ENCODE measurements at regions not wholly inside any gene's neighbourhood (a gene's known extent, or its start where the extent isn't known, plus 50 kb on each side); places are given as distances from the start of the nearest gene placed in this dataset.

GRCh38 chr5:8751971-8752370 lies 793.9 kb downstream of the SEMA5A start:
- ChIA-PET POLR2A (no interaction called here), SMC1A (ENCODE audit: uncharacterized antibody, unreplicated experiment) (no interaction called here), CTCF (no interaction called here), RAD21 (ENCODE audit: unreplicated experiment) (no interaction called here)
- Histone ChIP-seq H3K79me2 (ENCODE audit: control insufficient read depth, insufficient read depth, low read length) (no peaks in the 10 kb centered on the region), H3K27ac (ENCODE audit: control insufficient read depth, insufficient read depth) (no peak overlapping the region), H4K20me1 (ENCODE audit: control insufficient read depth, insufficient read depth) (no peaks in the 10 kb centered on the region), H3K9me3 (replicated peaks; ENCODE audit: control insufficient read depth, insufficient read depth, low read length) (no peaks in the 10 kb centered on the region), H3K4me3 (no peak overlapping the region), H3K27me3 (replicated peaks in 1 of 2; ENCODE audit: control insufficient read depth in 2 of 2, insufficient read depth in 2 of 2, low read length in 1 of 2) (no peaks in the 10 kb centered on the region), H3K4me1 (ENCODE audit: control insufficient read depth, insufficient read depth, low read length) (no peaks in the 10 kb centered on the region), H3K36me3 (ENCODE audit: control insufficient read depth in 2 of 2, insufficient read depth in 2 of 2, low read length in 1 of 2) (no peaks in the 10 kb centered on the region), H2AFZ (ENCODE audit: control insufficient read depth, low read depth, low read length) (no peak overlapping the region), H3K4me2 (ENCODE audit: control insufficient read depth, insufficient read depth) (no peak overlapping the region), H3K9ac (ENCODE audit: control insufficient read depth, insufficient read depth, low read length) (no peak overlapping the region)
- DNase-seq (ENCODE audit: low read depth, low spot score) (no peak), ATAC-seq (no peak), FAIRE-seq (no peak)
- intact Hi-C loops (cut with micrococcal nuclease; ENCODE audit: unreplicated experiment) (no loop called here), in situ Hi-C loops (cut with MboI) (loop anchor here (10.0 kb wide), 1 partner anchor 453 kb away; no protein-coding TSS in a partner anchor)
- BruUV-seq (replicated peaks) = no TSS peak
- WGBS (ENCODE audit: insufficient coverage, insufficient replicate concordance, low lambda C conversion rate, missing lambda C conversion rate) = 28% methylated on average over 4 of the region's 4 CpGs
- TF ChIP-seq BRCA1 (IDR thresholded peaks at IDR 0.05; ENCODE audit: low read depth, low read length) (no peak), CUX1 (IDR thresholded peaks at IDR 0.05; ENCODE audit: insufficient replicate concordance, low read depth, low read length) (no peak), PBX3 (IDR thresholded peaks at IDR 0.05; ENCODE audit: insufficient replicate concordance, low read depth, low read length) (no peak), FOS (IDR thresholded peaks at IDR 0.05; ENCODE audit: borderline replicate concordance, extremely low read depth, insufficient read length) (no peak), CHD4 (IDR thresholded peaks at IDR 0.05) (no peak), SP1 (IDR thresholded peaks at IDR 0.05; ENCODE audit: low read depth, low read length) (no peak), ZBTB11 (CRISPR knock-in tag; IDR thresholded peaks at IDR 0.05) (no peak), PRDM15 (CRISPR knock-in tag; IDR thresholded peaks at IDR 0.05) (no peak), ATF2 (IDR thresholded peaks at IDR 0.05; ENCODE audit: low read length) (no peak)

Measured in GM12878 (cell line).